AG04450 (cell line): ENCODE measurements at regions not wholly inside any gene's neighbourhood (a gene's known extent, or its start where the extent isn't known, plus 50 kb on each side); places are given as distances from the start of the nearest gene placed in this dataset.

Experiments
- CTCF ChIA-PET: fragments of 300-600, 350-600 bp; formaldehyde crosslinking; extraction: SDS; loops from one replicate; lab custom pipeline; 2022; ENCODE audit warnings: antibody characterized with exemption, inconsistent platforms; lab: Charles Lee
- POLR2A ChIA-PET: fragments of 350-600 bp; formaldehyde crosslinking; extraction: SDS; loops from one replicate; lab custom pipeline; 2021; ENCODE audit warnings: antibody characterized with exemption, inconsistent platforms; lab: Yijun Ruan, JAX
- DNase-seq: peaks from one replicate; pipeline ENCODE4 v3.0.0-alpha.2; 2011; ENCODE audit warnings: low read depth, low spot score
- H3K27ac ChIP-seq: one replicate; pipeline ENCODE4 v1.5.1; 2012; ENCODE audit warnings: low read depth, low read length, control low read depth
- H3K27me3 ChIP-seq: one replicate; pipeline ENCODE4 v1.6.0; 2012; ENCODE audit warnings: low read length; ENCODE audit not compliant: control insufficient read depth, insufficient read depth
- H3K4me3 ChIP-seq: 2 replicates; pipeline ENCODE4 v1.5.1; 2011; ENCODE audit warnings: mild to moderate bottlenecking, low read depth, low read length, control low read depth
- H3K9me3 ChIP-seq: 2 replicates; pipeline ENCODE4 v1.5.1; 2012; ENCODE audit warnings: low read length; ENCODE audit not compliant: control insufficient read depth, insufficient read depth
- TF ChIP-seq, protein P1 (sequence below): IDR thresholded peaks from 2 replicates; pipeline ENCODE4 v1.5.1; 2011; ENCODE audit warnings: low read depth, low read length, control low read depth, inconsistent platforms

DNA sequence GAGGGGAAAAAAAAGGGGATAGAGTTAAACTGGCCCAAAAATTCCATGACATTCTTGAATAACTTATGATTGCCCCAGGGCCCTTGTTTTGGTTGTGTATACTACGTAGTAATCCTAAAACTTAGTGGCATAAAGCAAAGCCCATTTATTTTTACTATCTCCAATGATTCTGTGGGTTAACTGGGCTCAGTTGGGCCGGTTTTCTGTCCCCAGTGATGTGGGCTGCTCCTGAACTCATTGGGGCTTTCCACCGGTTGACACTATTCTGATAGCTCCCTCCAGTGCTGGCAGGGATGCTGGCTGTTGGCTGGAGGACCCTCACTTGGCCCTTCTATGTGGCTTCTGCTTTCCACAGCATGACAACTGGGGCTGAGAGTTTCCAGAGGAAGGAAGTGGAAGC is 60.0 kb upstream of the TGIF1 start:
- TF ChIP-seq, protein P1, sequence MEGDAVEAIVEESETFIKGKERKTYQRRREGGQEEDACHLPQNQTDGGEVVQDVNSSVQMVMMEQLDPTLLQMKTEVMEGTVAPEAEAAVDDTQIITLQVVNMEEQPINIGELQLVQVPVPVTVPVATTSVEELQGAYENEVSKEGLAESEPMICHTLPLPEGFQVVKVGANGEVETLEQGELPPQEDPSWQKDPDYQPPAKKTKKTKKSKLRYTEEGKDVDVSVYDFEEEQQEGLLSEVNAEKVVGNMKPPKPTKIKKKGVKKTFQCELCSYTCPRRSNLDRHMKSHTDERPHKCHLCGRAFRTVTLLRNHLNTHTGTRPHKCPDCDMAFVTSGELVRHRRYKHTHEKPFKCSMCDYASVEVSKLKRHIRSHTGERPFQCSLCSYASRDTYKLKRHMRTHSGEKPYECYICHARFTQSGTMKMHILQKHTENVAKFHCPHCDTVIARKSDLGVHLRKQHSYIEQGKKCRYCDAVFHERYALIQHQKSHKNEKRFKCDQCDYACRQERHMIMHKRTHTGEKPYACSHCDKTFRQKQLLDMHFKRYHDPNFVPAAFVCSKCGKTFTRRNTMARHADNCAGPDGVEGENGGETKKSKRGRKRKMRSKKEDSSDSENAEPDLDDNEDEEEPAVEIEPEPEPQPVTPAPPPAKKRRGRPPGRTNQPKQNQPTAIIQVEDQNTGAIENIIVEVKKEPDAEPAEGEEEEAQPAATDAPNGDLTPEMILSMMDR = no peak
- Histone ChIP-seq H3K27ac (no peak overlapping the region), H3K9me3 (peaks cover 9% of the 10 kb centered on the region), H3K4me3 (no peak overlapping the region), H3K27me3 (peaks cover 3% of the 10 kb centered on the region)
- ChIA-PET CTCF (no interaction called here), POLR2A (no interaction called here)
- no peak for DNase-seq

DNA sequence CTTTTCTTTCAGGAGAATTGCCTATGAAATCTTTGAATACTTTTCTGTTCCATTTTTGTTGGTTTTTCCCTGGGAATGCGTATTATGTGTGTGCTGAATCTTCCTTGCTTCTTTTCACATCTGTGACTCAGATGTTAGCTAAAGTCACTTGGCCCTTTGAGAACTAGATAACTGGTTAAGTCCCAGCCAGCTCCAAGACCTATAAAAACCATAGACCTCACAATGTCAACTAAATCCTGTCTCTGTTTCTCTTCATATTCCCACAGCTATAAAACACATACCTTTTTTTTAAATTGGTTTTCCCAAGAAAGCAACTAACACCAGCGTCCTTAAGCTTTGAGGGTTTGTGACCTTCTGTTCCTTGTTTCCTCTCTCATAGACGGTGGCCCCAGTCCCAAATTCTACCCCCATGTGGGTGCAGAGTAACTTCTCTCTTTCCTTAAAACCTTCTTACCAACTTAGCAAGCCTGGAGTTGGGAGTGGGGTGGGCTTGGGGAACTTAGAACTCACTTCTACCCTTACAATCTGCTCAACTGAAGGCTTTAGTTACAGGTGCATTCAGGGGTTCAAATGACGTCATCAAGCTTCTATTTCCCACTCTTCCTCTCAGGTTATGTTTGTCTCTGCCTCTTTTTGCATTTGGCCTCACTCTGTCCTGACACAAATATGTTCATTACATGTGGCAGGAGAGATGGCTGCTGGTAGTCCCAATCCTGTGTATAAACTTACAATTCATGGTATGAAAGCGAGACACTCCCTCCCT is 58.1 kb upstream of the TGIF1 start:
- Histone ChIP-seq H3K9me3 (peaks cover 11% of the 10 kb centered on the region), H3K4me3 (no peak overlapping the region), H3K27ac (no peak overlapping the region), H3K27me3 (peaks cover 3% of the 10 kb centered on the region)
- ChIA-PET POLR2A (interaction anchor here (1.0 kb wide), 1 partner anchor 261 kb away, joined by 3 read pairs; no protein-coding TSS in a partner anchor), CTCF (no interaction called here)
- DNase-seq = no peak
- TF ChIP-seq, protein P1 = no peak

DNA sequence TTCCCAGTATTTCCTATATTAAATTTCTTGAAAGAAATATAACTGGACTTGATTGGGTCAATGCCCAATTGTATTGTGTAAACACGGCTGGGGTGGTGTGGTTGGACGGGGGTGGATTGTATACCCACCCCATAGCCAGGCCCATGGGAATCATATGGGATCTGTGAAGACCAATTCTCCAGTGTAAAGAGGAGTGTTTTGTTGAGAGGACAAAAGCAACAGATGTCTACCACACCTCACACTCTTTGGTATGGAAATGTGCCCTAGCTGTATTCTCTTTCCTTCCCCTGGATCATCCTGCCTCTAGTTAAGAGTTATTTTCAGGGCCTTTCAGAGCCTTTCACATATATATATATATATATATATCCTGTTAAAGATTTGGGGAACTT is 57.5 kb upstream of the TGIF1 start:
- no peak overlapping the region for H3K4me3 ChIP-seq
- H3K27ac ChIP-seq = no peak overlapping the region
- H3K27me3 ChIP-seq = peaks cover 3% of the 10 kb centered on the region
- peaks cover 11% of the 10 kb centered on the region for H3K9me3 ChIP-seq
- POLR2A ChIA-PET = no interaction called here
- CTCF ChIA-PET = no interaction called here
- TF ChIP-seq, protein P1 = no peak
- DNase-seq = no peak

DNA sequence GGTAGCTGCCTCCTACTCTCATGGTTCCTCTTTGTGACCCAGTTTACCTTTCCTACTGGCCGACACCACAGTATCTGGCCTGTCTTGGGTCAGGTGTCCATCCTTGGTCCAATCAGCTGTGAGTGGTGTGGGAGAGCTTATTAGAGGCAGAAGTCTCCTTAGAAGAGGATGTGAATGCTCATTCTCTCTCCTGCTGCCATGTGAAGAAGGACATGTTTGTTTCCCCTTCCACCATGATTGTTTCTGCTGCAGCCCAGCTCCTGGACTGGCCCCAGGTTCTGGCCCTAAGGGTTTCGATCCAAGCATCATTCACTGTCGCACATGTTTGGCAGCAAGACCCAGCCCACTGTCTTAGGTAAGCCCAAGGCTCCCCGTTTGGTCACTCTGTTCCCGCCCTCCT is 55.3 kb upstream of the TGIF1 start:
- ChIA-PET POLR2A (no interaction called here), CTCF (no interaction called here)
- H3K27me3 ChIP-seq = peaks cover 3% of the 10 kb centered on the region
- no peak overlapping the region for H3K4me3 ChIP-seq
- TF ChIP-seq, protein P1 = no peak
- H3K27ac ChIP-seq = no peak overlapping the region
- H3K9me3 ChIP-seq = peaks cover 11% of the 10 kb centered on the region
- no peak for DNase-seq

DNA sequence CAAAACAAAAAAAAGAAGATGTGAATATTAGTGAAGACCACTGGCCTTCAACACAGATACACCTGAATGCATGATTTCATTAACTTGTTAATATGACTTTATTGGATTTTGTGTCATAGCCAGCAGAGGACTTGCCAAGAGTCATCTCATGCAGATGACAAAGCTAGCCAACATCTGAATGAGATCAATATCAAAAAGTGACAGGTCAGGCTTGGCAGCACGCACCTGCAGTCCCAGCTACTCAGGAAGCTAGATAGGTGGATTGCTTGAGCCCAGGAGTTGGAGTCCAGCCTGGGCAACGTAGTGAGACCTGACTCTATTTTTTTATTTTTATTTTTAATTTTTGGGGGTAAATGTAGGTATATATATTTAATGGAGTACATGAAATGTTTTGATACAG is 54.5 kb upstream of the TGIF1 start:
- CTCF ChIA-PET = no interaction called here

More for the DNA sequence above, 54.5 kb upstream of the TGIF1 start:
- Histone ChIP-seq H3K27ac (no peak overlapping the region), H3K9me3 (peaks cover 8% of the 10 kb centered on the region), H3K27me3 (peaks cover 3% of the 10 kb centered on the region), H3K4me3 (no peak overlapping the region)
- TF ChIP-seq, protein P1 = no peak
- POLR2A ChIA-PET = no interaction called here
- no peak for DNase-seq
